Vagina (tissue), 2 donors: ENCODE measurements at regions not wholly inside any gene's neighbourhood (a gene's known extent, or its start where the extent isn't known, plus 50 kb on each side); places are given as distances from the start of the nearest gene placed in this dataset.

Experiments used
- CTCF ChIP-seq, 3 experiments: fragments of 450-650 bp in 2 of 3; fragments of 200-600 bp in 1 of 3; sonication (generic) in 1 of 3; IDR thresholded peaks; one replicate each; pipeline ENCODE4 v1.5.1; 2017 to 2019; ENCODE audit warnings: antibody characterized with exemption in 3 of 3, mild to moderate bottlenecking in 2 of 3, moderate library complexity in 2 of 3
- POLR2A ChIP-seq, 2 donors: fragments of 450-650 bp; IDR thresholded peaks; one replicate each; pipeline ENCODE4 v1.6.1; 2017; ENCODE audit warnings: antibody characterized with exemption in 2 of 2, mild to moderate bottlenecking in 2 of 2, moderate library complexity in 2 of 2

- TF ChIP-seq CTCF (IDR thresholded peaks at IDR 0.05) (no peak), POLR2A (IDR thresholded peaks at IDR 0.05) (no peak)
Measured at GRCh38 chr1:29832936-29833335, 596.6 kb downstream of the PTPRU start.
